Coronary artery (tissue), 2 donors: ENCODE measurements at regions not wholly inside any gene's neighbourhood (a gene's known extent, or its start where the extent isn't known, plus 50 kb on each side); places are given as distances from the start of the nearest gene placed in this dataset.
A peak's percentile ranks its signal among the peaks of the same experiment; 100 is the strongest.

Source experiments
- DNase-seq: peaks from one replicate; pipeline ENCODE4 v3.0.0-alpha.2; 2017; ENCODE audit warnings: low spot score
- H3K27ac ChIP-seq, 2 donors: fragments of 200-600 bp; sonication (generic); one replicate each; pipeline ENCODE4 v1.5.1; 2016 to 2019
- H3K4me3 ChIP-seq: fragments of 200-600 bp; sonication (generic); 2 replicates; pipeline ENCODE4 v1.5.1; 2016; ENCODE audit warnings: mild to moderate bottlenecking, moderate library complexity
- CTCF ChIP-seq: fragments of 200-600 bp; sonication (generic); IDR thresholded peaks from one replicate; pipeline ENCODE4 v1.5.1; 2019; ENCODE audit warnings: antibody characterized with exemption

- Histone ChIP-seq H3K27ac (no peak overlapping the region), H3K4me3 (no peak overlapping the region)
- DNase-seq, result peak; percentile 47
- no peak for TF ChIP-seq CTCF
Measured at GRCh38 chr5:3214838-3215374, 380.7 kb upstream of the IRX1 start.

GRCh38 chr5:3214396-3214795 lies 381.2 kb upstream of the IRX1 start:
- no peak overlapping the region for H3K4me3 ChIP-seq
- no peak for TF ChIP-seq CTCF

GRCh38 chr5:3212869-3213268 lies 382.8 kb upstream of the IRX1 start:
- no peak for TF ChIP-seq CTCF
- peak; percentile 38 for DNase-seq
- no peak overlapping the region for H3K27ac ChIP-seq
- H3K4me3 ChIP-seq, result no peak overlapping the region

More at GRCh38 chr5:3214396-3214795, 381.2 kb upstream of the IRX1 start:
- no peak overlapping the region for H3K27ac ChIP-seq
- DNase-seq, result peak; percentile 52

- no peak for TF ChIP-seq CTCF
- peak; percentile 33 for DNase-seq
- no peak overlapping the region for H3K27ac ChIP-seq
- no peak overlapping the region for H3K4me3 ChIP-seq
Measured at GRCh38 chr5:3210531-3210930, 385.1 kb upstream of the IRX1 start.

- DNase-seq, result no peak
- H3K27ac ChIP-seq, result no peak overlapping the region
- TF ChIP-seq CTCF, result no peak
Measured at GRCh38 chr5:3209918-3210317, 385.7 kb upstream of the IRX1 start.

GRCh38 chr5:3202570-3202969 lies 393.1 kb upstream of the IRX1 start:
- no peak overlapping the region for H3K27ac ChIP-seq
- TF ChIP-seq CTCF, result no peak
- peak; percentile 31 for DNase-seq
- H3K4me3 ChIP-seq, result no peak overlapping the region

More at GRCh38 chr5:3209918-3210317, 385.7 kb upstream of the IRX1 start:
- H3K4me3 ChIP-seq, result no peak overlapping the region

- DNase-seq, result peak; percentile 43
- Histone ChIP-seq H3K4me3 (no peak overlapping the region), H3K27ac (no peak overlapping the region)
- TF ChIP-seq CTCF, result no peak
Measured at GRCh38 chr5:3201941-3202340, 393.7 kb upstream of the IRX1 start.
